Neural cell (in vitro differentiated cells): ENCODE measurements at regions not wholly inside any gene's neighbourhood (a gene's known extent, or its start where the extent isn't known, plus 50 kb on each side); places are given as distances from the start of the nearest gene placed in this dataset.

Experiments
- H2AFZ ChIP-seq: fragments of 200-600, 300-800 bp; sonication (generic), shearing (Covaris generic); 2 replicates; pipeline ENCODE4 v1.6.0; 2014; ENCODE audit warnings: low read depth, mild to moderate bottlenecking, antibody characterized with exemption, low read length, moderate library complexity
- H3F3A ChIP-seq: fragments of 200-600 bp; shearing (Covaris generic); 2 replicates; pipeline ENCODE4 v1.6.1; 2016; ENCODE audit warnings: mild to moderate bottlenecking, moderate library complexity, mixed read lengths, antibody characterized with exemption, low read length; ENCODE audit not compliant: insufficient read depth, poor library complexity, severe bottlenecking
- H3K27ac ChIP-seq: fragments of 200-600, 300-800 bp; sonication (generic), shearing (Covaris generic); 2 replicates; pipeline ENCODE4 v1.5.1; 2014; ENCODE audit warnings: mild to moderate bottlenecking, low read length, moderate library complexity
- H3K27me3 ChIP-seq: fragments of 300-800, 200-600 bp; sonication (generic), shearing (Covaris generic); 2 replicates; pipeline ENCODE4 v1.6.0; 2014; ENCODE audit warnings: mild to moderate bottlenecking, low read depth, low read length, moderate library complexity; ENCODE audit not compliant: insufficient read depth
- H3K36me3 ChIP-seq: fragments of 300-800, 200-600 bp; sonication (generic), shearing (Covaris generic); 2 replicates; pipeline ENCODE4 v1.5.1; 2014; ENCODE audit warnings: mild to moderate bottlenecking, antibody characterized with exemption, low read length, moderate library complexity; ENCODE audit not compliant: insufficient read depth
- H3K4me2 ChIP-seq: fragments of 300-800, 200-600 bp; sonication (generic), shearing (Covaris generic); 2 replicates; pipeline ENCODE4 v1.6.0; 2014; ENCODE audit warnings: mild to moderate bottlenecking, low read length
- H3K4me3 ChIP-seq: fragments of 300-800, 200-600 bp; sonication (generic), shearing (Covaris generic); 2 replicates; pipeline ENCODE4 v1.5.1; 2014; ENCODE audit warnings: mild to moderate bottlenecking, low read length, moderate library complexity
- H3K79me2 ChIP-seq: fragments of 200-600 bp; shearing (Covaris generic); replicated peaks from 2 replicates; pipeline ENCODE4 v1.6.0; 2014; ENCODE audit warnings: mild to moderate bottlenecking, low read length, moderate library complexity; ENCODE audit not compliant: insufficient read depth
- H3K9ac ChIP-seq: fragments of 300-800, 200-600 bp; sonication (generic), shearing (Covaris generic); 2 replicates; pipeline ENCODE4 v1.6.1; 2016; ENCODE audit warnings: mild to moderate bottlenecking, low read length, mixed read lengths
- H3K9me2 ChIP-seq: fragments of 200-600 bp; shearing (Covaris generic); 2 replicates; pipeline ENCODE4 v1.6.1; 2016; ENCODE audit warnings: mild to moderate bottlenecking, low read length, mixed read lengths; ENCODE audit not compliant: insufficient read depth
- H3K9me3 ChIP-seq: fragments of 200-600, 300-800 bp; sonication (generic), shearing (Covaris generic); 2 replicates; pipeline ENCODE4 v1.6.1; 2016; ENCODE audit warnings: mild to moderate bottlenecking, mixed run types, low read length, moderate library complexity, mixed read lengths
- H4K20me1 ChIP-seq: fragments of 200-600 bp; shearing (Covaris generic); 2 replicates; pipeline ENCODE4 v1.6.1; 2016; ENCODE audit warnings: mild to moderate bottlenecking, mixed run types; ENCODE audit not compliant: insufficient read depth
- CTCF ChIP-seq: fragments of 450-650 bp; IDR thresholded peaks from 2 replicates; pipeline ENCODE4 v1.5.1; 2014; ENCODE audit warnings: antibody characterized with exemption, mild to moderate bottlenecking, moderate library complexity; ENCODE audit not compliant: poor library complexity, severe bottlenecking
- EP300 ChIP-seq: fragments of 450-650 bp; conservative IDR thresholded peaks from 2 replicates; pipeline ENCODE4 v1.6.1; 2014; ENCODE audit warnings: antibody characterized with exemption, mild to moderate bottlenecking, moderate library complexity; ENCODE audit not compliant: poor library complexity, severe bottlenecking
- EZH2 ChIP-seq: fragments of 200-600, 300-800 bp; shearing (Covaris generic), sonication (generic); IDR thresholded peaks from 2 replicates; pipeline ENCODE4 v1.6.1; 2014; ENCODE audit warnings: antibody characterized with exemption, low read length, borderline replicate concordance, mild to moderate bottlenecking; ENCODE audit not compliant: insufficient read depth, poor library complexity, severe bottlenecking
- MXI1 ChIP-seq: fragments of 450-650 bp; conservative IDR thresholded peaks from 2 replicates; pipeline ENCODE4 v1.6.1; 2014; ENCODE audit warnings: antibody characterized with exemption, mild to moderate bottlenecking; ENCODE audit not compliant: poor library complexity, severe bottlenecking
- POLR2AphosphoS5 ChIP-seq: IDR thresholded peaks from 2 replicates; pipeline ENCODE4 v1.6.1; 2012
- RAD21 ChIP-seq: fragments of 450-650 bp; conservative IDR thresholded peaks from 2 replicates; pipeline ENCODE4 v1.6.1; 2014; ENCODE audit warnings: antibody characterized with exemption, mild to moderate bottlenecking, moderate library complexity
- SMC3 ChIP-seq: fragments of 450-650 bp; conservative IDR thresholded peaks from 2 replicates; pipeline ENCODE4 v1.6.1; 2014; ENCODE audit warnings: antibody characterized with exemption, mild to moderate bottlenecking, moderate library complexity; ENCODE audit not compliant: poor library complexity
- TAF1 ChIP-seq: IDR thresholded peaks from 2 replicates; pipeline ENCODE4 v1.6.1; 2012; ENCODE audit warnings: low read depth

- Histone ChIP-seq H3K4me3 (no peak overlapping the region), H4K20me1 (no peaks in the 10 kb centered on the region), H3K9me2 (no peaks in the 10 kb centered on the region), H3K9ac (no peak overlapping the region), H2AFZ (no peak overlapping the region), H3K4me2 (no peak overlapping the region), H3K27ac (no peak overlapping the region), H3K36me3 (no peaks in the 10 kb centered on the region), H3K79me2 (no peaks in the 10 kb centered on the region), H3K27me3 (no peaks in the 10 kb centered on the region), H3F3A (no peaks in the 10 kb centered on the region), H3K9me3 (no peaks in the 10 kb centered on the region)
- TF ChIP-seq CTCF (no peak), POLR2AphosphoS5 (no peak), RAD21 (no peak), MXI1 (no peak), SMC3 (no peak), TAF1 (no peak), EZH2 (no peak)
Observed at GRCh38 chr11:134753771-134754520, 341.9 kb upstream of the B3GAT1 start.

- no peaks in the 10 kb centered on the region for H3K79me2 ChIP-seq
- no peaks in the 10 kb centered on the region for H3K9me2 ChIP-seq
- no peak overlapping the region for H3K4me3 ChIP-seq
- H3K36me3 ChIP-seq: no peaks in the 10 kb centered on the region
- no peak overlapping the region for H3K4me2 ChIP-seq
- no peaks in the 10 kb centered on the region for H3F3A ChIP-seq
- H4K20me1 ChIP-seq: no peaks in the 10 kb centered on the region
- H3K9me3 ChIP-seq: no peaks in the 10 kb centered on the region
- TF ChIP-seq EP300 (no peak), POLR2AphosphoS5 (no peak), CTCF (no peak), SMC3 (no peak), RAD21 (no peak), EZH2 (no peak)
- no peak overlapping the region for H3K27ac ChIP-seq
- H3K27me3 ChIP-seq: no peaks in the 10 kb centered on the region
- H2AFZ ChIP-seq: no peak overlapping the region
- H3K9ac ChIP-seq: no peak overlapping the region
Observed at GRCh38 chr11:134752964-134753770, 341.1 kb upstream of the B3GAT1 start.
